ENCODE measurements at regions not wholly inside any gene's neighbourhood (a gene's known extent, or its start where the extent isn't known, plus 50 kb on each side); places are given as distances from the start of the nearest gene placed in this dataset.
A peak's percentile ranks its signal among the peaks of the same experiment; 100 is the strongest.
"Not testable (repeated sequence)": the region's sequence is repeated elsewhere in the genome, so short reads cannot be mapped to it uniquely, and the experiment has no call there.

DNA sequence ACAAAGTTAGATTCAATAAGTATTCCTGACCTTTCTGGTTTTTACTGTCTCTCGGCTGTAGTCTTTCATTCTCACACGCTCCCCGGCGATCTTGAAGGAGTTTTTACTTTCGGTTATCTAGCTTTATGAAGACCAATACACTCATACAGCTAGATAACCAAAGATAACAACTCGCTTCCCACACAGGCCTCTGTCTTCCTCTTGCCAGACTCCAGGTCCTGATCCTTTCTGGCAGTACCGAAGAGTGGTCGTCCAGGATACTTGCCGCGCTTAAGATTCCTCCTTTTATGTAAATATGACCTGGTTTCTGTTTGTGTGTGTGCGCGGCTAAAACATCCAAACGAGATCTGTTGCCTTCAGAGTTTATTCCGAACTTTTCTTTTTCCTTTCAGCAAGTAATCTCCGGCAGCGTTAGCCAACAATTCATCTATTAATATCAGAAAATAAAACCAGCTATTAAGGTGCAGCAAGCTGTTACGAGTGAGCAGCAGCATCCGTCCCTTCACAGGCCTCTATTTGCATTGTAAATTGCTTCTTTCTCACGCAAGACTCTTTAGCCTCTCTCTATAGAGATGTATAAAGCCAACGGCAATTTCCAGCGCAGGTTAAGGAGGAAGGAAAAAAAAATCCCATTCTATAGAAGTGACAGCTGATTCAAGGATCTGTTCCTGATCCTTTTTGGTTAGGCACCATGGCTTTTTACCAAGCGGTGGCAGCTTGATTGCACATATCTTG, 216.1 kb downstream of the MEF2C start:
- peak; percentile 4 for DNase-seq

DNA sequence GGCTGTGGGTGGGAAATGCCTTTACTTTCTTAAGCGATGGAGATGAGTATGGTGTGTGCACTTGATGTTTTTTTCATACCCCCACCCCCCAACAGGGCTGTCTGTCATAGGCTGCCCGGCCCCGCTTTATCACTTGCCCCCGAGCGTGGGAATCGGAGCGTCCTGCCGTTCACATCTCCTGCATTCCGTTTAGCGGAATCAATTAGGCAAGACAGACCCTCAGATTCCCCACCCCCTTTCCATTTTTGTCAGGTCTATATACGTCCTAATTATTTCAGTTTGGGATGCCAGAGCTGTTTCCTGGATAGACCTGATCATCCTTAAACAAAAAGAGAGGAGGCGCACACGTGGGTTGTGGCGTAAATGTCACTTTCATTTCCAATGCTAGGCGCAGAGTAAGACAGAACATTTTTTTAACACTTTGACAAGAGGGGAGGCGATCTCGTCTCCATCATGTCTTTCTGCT, 217.2 kb downstream of the MEF2C start:
- DNase-seq = no peak

DNA sequence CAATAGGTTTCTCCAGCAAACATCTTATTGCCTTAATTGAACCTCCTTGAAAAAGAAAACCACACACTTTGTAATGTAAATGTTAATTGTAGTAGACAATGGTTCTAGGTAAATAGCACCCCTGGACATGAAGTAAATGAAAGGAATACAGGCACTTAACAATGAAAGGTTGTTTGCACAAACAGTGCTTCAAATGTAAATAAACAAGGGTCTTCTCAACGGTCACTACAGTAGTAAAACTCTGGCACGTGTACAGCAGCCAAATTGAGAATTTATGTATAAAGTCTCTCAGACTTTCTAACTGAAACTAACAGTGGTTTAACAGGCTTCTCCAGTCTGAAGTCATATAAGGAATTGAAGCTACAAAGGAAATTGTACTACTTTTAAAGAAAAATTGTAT, 218.3 kb downstream of the MEF2C start:
- DNase-seq = no peak

DNA sequence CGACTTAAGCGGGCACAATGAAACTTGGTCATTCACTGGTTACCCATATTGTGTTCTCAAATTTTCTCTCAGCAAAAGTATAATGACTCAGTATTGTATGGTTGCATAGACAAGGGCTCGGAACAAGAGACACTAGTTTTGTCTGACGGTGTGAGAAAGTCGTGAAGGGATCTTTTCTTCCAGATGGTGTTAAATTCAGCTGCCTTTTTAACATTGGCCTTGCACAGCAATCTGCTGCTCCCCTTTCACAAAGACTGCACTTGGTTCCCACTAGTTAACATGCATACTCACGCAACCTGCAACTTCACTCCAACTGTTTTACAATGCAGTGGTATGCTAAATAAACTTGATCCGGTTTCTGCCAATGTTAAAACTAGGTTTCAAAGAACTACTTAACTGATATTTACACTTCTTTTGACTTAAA, 219.2 kb downstream of the MEF2C start:
- no peak for DNase-seq

DNA sequence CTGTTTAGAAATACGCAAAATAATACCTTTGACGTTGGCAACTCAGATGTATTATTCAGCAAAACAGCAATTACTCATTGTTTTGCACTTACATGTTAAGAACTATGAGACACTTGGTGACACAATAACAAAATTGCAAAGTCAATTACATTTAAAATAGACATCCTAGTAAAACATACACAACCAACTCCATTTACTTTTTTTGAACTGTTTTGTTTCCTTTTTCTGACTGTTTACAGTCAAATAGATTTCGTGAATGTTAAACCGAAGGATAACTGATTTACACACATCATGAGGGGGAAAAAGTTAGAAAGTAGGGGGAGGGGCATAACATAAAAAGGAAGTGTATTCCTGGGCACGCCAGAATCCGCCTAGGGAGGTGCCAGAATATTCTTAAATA, 220.1 kb downstream of the MEF2C start:
- DNase-seq = no peak

DNA sequence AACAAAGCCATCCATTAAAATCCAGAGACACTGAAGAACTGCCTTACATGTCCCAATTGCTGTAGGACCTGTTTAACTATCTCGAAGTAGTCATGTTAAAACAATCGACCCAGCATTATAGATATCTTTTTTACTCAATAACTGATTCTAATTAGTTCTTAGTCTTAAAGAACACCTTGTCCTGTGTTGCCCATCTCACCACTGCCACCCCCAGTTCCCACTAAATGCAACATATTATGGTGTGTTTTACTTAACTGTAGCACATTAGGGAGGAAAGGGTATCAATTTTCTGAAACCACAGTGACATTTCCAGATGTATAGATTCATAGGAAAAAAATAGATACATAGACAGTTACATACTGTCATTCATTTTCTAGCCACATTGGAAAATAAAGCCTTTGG, 221.2 kb downstream of the MEF2C start:
- DNase-seq = no peak

DNA sequence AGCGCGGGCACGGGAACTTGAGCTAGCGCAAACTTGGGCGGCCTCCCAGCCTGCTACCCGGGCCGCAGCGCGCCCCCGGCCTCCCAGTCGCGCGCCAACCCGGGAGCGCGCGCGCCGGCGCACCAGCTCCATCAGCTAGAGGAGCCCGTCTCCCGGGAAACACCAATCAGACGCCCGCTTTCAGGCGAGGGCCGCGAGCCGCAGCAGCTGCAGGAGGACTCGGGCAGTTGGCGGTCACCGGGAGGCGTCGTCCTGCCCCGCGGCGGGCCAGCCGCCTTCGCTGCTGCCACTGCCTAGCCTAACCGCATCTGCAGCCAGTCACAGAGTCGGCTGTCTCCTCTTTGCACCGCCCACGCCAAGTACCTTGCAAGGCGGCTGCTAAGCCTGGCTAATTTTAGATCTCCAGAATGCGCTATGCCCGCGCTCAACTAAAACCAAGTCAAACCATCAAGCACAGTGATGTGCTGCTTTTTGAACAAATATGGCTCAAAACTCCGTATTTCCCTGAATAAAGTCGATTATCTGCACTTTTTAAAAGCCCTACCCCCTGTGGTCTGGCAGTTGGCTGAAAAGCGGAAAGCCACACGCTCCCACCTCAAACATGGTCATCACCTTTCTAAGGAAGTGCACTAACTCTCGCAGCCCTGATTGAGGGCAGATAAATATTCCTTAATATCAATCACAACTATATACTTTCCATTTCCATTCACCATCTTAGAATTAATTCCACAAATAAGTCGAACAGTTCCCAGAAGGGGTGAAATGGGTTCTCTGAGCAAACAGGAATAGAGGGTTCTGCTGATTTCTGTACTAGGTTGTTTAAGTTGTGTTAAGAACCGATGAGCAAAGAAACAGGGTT, 221.8 kb downstream of the MEF2C start:
- DNase-seq = peak; percentile 74

DNA sequence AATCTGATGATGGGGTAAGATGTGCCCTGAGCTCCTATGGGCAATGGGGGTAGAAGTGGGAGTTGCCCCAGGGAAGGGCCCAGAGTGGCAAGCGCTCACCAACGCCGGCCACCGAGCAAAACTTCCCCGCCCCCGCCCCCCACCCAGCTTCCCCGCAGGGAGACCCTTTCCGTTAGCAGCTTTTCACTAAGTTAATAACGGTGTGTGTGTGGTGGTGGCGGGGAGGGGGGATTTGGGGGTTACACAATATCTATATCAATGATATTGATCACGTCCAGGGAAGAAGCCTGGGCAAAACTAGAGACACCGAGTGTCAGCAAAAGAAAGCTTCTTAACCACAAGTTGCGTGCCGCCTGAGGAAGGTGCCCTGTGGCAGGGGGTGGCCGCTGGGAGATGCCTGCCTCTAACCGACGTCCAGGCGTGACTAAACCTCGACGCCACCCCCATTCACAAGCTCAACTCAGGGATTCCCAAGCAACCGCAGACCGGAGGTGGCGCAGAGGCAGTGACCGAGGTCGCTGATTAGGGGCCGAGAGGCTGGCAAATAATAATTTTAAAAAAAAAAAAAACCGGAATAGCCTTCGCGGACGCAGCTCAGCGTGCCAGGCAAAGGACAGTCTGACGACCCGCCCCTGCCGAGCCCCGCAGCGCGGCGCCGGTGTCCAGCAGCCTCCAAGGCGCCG, 222.6 kb downstream of the MEF2C start:
- peak; percentile 51 for DNase-seq

DNA sequence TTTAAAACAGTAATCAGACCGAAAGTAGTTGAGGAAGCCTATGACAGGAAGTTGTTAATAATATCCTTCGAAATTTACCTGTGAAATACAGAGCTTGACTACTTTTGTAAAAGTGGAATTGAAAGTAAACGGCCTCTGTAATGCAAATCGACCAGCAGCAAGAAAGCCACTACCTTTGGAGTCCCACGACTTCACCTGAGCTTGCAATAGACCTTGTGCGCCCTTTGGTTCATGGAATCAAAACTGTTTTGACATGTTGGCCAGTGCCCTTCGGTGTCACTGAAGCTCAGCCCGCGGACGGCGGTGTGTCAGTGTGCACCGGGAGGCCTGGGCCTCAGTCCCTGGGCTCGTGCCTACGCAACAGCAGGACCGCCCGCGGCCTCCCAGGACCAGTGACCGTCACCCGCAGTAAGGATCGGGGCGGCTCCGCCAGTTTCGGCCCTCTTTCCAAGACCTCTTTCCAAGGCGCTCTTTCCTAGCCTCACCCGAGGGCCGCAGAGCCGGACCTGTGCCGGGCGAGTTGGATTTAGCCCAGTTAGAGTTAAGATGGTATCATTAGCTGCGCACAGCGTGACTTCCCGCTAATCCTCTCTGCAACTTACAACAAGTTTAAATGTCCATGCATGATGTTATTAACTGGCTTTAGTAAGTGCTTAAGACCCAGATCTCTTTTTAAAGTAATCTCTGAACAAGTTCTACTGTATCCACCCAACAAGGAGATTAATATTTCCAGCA, 223.3 kb downstream of the MEF2C start:
- no peak for DNase-seq

DNA sequence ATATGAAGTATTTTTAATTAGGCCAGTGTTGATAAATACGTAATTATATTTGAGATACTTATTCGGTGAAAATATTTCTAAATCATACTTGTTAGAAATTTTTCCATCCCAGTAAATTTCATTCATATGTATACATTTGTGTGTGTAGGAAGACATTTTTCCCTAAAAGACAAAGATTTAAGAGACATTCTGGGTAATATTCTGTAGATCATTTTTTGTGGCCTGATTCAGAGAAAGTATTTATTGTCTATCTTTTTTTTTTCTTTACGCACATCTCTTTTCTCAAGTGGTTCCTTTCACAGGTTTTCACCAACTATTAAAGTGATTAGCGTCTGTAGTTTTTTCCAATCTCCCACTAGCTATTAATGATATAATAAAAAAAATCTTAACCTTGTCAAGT, 224.1 kb downstream of the MEF2C start:
- DNase-seq = no peak

DNA sequence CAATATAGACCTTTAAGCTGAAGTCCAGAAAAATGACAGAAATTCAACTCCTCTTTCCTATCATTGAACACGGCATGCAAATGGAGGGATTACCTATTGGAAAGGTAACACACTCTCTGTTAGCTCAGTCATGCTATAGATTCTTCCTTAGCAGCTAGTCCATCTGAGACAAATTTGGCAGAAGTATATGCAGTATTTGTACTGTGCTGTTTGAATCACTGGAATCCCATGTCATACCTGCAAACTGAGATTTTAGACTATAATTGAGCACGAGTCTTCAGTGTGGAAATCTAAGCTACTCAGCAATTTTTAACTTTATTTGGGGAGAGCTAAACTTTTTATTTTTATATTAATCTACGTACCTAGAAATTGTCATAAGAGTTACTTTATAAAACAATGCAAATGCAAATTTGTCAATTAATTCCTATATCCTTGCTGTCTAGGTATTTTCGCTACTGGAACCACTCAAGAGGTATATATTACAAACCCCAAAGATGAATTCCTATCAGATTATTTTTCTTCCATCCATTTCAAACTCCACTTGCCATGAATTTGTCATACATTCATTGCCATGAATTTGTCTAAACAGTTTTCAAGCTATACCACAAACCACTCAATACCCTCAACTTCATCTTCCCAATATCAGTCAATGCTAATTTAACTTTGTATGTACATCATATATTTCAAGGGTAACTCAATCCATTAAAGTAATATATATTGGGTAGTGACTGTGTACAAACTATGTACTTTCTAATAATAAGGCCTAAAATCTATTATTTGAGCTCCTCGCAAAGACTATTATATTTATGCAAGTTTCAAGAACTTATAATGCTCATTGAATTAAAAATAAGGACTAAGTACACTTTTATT, 224.8 kb downstream of the MEF2C start:
- no peak for DNase-seq

DNA sequence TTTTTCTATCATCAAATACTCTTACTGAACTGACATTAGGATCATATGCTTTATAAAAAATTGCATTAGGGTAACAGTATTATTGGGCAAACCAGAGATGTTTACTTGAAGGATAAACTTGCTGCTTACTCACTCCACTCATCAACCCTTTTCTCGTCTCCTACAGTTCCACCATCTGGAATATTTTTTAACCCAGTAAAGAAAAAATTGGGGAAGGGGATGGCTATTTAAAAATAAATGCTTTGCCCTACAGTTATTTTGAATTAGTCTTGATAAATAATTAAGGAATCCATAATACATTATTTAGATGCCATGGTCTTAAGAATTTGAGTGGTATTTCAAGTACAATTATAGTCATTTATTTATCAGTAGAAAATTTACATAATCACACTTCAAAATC, 225.8 kb downstream of the MEF2C start:
- DNase-seq = no peak

DNA sequence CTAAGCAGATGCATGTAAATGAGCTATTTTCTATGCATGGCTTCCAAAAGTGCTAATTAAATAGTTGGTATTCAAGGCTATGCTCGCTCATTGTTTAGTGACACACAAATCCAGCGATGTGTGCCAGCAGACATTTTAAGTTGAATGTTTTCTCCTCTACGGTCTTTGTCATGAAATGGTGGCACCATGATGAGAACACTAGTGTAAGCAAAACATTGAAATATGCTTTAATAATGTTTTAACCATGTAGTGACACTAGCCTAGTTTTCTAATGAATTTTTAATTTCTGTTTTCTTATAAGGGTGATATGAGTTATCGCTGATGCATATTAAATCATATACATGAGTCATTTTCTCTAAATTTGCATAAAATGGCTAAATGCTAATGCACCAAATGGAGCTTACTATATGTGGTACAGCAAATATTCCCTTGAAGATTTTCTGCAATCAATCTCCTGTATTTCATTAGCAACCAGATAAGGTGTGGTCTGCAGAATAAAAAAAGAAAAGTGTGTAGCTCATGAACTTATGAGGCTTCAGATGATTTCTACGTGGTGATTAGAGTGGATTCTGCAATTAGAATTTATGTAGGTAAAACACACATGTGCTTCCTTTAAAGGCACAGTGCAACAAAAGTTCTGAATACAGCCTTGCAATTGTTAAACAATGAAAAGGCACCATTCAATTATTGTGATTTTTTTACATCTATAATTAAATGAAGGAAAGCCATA, 226.6 kb downstream of the MEF2C start:
- DNase-seq = no peak

DNA sequence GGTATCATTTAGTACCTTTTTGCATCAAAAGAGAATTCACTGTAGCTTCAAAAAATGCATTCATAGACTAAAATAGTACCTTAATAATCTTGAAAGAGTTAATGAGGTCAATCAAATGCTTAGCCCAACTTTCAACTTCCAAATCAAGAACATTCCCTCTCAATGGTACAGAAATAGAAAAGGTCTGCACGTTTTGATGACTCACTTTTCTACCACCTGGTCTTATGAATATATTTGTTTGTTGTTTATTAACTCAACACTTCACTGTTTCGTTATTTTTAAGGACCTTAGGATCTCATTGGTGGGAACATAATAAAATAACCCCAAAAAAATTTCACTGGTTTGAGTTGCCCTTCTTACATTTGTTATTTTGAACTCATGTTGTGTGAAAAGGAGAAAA, 229.5 kb downstream of the MEF2C start:
- DNase-seq = no peak

DNA sequence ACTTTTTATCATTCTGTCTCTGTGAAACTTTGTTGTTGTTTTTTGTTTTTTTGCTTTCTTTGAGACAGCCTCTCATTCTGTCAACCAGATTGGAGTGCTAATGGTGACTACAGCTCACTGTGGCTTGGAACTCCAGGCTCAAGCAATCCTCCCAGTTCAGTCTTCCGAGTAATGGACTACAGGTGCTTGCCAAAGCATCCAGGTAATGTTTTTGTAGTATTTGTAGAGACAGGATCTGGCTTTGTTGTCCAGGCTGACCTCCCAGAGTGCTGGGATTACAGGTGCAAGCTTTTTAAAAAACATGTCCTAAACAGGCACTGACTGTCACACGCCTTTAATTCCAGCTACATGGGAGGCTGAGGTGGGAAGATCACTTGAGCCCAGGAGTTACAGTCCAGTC, 235.1 kb downstream of the MEF2C start:
- DNase-seq = no peak

DNA sequence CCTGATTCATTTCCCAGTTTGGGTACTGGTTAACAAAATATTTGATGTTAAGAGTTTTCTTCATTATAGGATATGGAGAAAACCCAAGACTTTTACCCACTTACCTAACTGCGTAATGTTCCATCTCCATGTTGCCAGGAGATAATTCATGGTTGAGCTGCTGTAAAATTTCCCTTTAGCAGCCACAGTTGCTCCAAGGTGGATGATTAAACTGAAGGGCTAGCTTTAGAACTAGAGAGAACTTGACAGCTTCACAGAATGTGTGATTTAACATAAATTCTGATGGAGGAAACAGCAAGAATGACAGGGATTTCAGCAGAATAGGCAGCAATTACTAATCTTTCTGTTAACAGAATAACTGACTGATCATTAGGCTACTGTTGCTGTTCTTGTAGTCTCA, 236.1 kb downstream of the MEF2C start:
- no peak for DNase-seq

DNA sequence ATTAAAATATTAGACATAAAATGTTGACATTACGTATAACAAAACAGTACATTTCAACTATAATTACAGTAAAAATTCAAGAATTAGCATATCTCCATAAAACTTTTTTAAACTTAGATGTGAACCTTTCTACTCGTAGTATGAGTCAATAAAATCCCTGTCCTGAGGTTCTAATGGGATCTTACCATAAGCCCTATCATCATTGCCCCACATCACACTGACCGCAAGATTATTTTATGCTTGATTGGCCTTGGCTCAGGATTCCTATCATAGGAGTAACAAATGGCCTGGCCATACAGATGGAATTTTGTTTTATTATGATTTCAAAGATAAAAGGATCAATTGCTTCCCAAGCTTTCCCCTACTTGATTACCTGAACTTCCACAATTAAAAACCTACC, 238.3 kb downstream of the MEF2C start:
- no peak for DNase-seq

DNA sequence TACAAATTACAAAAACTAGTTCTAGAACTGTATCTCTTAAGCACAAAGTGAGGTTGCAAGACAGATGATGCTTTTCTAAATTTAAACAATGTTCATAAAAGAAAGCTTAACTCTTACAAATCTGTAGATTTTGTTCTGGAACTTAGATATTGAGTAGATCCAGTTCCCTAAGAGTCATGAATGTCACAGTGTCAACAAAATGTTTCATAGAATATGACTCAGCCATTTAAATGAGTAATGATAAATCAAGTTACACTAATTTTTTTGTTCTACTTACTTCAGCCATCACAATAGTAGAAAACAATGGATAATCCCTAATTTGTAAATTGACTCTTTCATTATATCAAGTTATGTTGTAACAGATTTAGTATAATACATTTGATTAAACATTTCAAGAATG, 239.7 kb downstream of the MEF2C start:
- no peak for DNase-seq

DNA sequence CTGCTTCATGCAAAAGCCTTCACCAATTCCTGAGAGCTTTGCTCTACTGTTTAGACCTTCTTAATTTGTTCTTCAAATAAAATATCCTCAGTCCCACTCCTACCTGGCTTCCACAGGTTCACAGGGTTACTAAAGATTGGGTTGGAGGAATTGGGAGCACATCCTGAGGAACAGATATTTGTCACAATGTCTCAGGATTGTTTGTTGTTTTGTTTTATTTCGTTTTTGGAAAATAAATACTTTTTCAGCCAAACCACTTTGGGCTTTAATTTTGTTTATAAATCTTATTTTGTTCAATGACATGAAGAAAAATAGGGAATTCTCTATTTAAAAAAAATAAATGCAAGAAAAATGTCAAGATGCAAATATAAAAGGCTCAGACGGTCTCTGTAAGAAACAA, 249.0 kb downstream of the MEF2C start:
- DNase-seq = no peak

DNA sequence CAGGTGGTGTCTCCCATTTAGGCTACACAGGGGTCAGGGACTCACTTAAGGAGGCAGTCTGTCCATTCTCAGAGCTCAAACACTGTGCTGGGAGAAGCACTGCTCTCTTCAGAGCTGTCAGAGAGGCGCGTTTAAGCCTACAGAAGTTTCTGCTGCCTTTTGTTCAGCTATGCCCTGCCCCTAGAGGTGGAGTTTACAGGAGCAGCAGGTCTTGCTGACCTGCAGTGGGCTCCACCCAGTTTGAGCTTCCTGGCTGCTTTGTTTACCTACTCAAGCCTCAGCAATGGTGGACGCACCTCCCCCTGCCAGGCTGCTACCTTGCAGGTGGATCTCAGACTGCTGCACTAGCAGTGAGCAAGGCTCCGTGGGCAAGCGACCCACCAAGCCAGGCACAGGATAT, 260.1 kb downstream of the MEF2C start:
- DNase-seq = not testable (repeated sequence)

DNA sequence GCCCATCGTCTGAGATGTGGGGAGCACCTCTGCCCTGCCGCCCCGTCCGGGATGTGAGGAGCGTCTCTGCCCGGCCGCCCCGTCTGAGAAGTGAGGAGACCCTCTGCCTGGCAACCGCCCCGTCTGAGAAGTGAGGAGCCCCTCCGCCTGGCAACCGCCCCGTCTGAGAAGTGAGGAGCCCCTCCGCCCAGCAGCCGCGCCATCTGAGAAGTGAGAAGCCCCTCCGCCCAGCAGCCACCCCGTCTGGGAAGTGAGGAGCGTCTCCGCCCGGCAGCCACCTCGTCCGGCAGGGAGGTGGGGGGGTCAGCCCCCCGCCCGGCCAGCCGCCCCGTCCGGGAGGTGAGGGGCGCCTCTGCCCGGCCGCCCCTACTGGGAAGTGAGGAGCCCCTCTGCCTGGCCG, 267.2 kb downstream of the MEF2C start:
- DNase-seq = not testable (repeated sequence)
